HuH-7 (cell line): ENCODE measurements at regions not wholly inside any gene's neighbourhood (a gene's known extent, or its start where the extent isn't known, plus 50 kb on each side); places are given as distances from the start of the nearest gene placed in this dataset.

Source experiments
- DNase-seq: peaks from one replicate; pipeline ENCODE4 v3.0.0; 2011; ENCODE audit warnings: low spot score

DNA sequence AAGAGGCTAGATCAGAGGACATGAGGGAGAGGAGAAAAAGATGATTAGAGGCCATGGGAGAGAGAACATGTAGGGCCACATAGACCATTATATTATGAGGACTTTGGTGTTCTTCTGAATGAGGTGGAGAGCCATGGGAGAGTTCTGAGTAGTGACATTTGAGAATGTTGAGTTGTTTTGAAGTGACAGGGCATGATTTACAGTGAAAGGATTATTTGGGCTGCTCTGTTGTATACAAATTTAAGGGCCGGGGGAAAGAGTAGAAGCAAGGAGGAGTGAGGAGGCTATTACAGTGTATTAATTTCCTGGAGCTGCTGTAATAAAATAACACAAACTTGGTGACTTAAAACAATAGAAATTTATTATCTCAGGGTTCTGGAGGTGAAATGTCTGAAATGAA lies 102.5 kb upstream of the RGS4 start:
- DNase-seq: no peak

DNA sequence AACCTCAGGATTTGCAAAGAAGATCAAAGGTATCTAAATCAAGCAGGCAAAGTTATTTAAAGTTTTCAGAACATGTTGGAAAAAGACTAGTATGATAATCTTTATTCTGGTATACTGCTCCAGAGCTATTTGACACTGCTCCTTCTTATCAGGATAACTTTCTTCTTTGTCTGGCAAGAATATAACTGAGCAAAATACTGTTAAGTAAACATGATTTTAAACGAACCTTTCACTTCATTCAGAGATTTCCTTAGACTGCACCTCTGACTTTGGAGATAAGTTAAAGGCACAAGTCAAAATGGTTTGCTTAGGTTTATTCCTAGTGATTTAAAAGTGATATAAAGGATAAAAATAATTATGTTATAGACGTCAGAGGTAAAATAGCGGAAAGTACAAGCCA lies 103.9 kb upstream of the CCDC190 start:
- DNase-seq: no peak

DNA sequence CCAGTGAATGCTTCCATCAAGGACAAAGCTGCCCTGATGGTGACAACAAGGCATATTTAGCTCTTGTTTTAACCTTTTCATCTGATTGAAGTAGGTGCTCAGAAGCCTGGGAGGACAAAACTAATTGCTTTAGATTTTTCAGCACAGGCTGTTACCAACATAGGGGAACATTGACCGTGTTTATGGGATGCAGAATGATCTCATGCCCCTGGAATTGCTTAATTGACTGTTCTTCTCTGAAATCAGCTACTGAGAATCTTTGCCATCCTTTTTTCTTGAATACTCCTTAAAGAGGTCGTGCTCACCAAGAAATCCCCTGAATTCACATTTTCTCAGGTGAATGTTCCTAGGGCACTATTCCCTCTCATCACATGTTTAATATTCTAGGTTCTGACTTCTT lies 95.9 kb upstream of the CCDC190 start:
- no peak for DNase-seq

DNA sequence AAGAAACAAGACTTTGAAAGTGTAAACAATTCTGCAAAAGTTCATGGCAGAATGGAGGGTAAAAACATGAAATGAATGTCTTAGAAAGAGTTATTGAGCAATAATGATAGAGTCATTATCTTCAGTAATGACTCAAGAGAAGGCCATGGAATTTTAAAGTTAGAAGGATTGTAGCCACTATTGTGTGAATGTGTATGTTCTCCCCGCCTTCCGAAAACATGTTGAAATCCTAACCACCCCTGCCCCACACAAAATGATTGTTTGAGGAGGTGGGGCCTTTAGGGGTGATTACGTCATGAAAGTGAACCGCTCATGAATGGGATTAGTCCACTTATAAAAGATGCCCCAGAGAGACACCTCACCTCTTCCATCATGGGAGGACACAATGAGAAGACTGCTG lies 93.8 kb upstream of the CCDC190 start:
- no peak for DNase-seq

DNA sequence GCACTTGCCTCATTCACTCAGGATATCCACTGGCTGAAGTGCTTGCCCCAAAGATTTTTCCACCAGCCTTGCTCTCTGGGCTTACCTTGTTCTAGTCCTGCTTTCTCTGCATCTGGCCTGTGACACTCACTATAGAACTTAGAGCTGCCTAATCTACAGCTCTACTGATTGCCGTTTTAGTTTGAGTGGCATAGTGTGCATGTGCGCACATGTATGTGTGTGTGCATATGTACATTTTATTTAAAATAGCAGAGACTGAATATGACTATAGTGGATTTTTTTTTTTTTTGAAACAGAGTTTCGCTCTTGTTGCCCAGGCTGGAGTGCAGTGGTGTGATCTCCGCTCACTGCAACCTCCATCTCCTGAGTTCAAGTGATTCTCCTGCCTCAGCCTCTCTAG lies 92.0 kb upstream of the CCDC190 start:
- DNase-seq: no peak

DNA sequence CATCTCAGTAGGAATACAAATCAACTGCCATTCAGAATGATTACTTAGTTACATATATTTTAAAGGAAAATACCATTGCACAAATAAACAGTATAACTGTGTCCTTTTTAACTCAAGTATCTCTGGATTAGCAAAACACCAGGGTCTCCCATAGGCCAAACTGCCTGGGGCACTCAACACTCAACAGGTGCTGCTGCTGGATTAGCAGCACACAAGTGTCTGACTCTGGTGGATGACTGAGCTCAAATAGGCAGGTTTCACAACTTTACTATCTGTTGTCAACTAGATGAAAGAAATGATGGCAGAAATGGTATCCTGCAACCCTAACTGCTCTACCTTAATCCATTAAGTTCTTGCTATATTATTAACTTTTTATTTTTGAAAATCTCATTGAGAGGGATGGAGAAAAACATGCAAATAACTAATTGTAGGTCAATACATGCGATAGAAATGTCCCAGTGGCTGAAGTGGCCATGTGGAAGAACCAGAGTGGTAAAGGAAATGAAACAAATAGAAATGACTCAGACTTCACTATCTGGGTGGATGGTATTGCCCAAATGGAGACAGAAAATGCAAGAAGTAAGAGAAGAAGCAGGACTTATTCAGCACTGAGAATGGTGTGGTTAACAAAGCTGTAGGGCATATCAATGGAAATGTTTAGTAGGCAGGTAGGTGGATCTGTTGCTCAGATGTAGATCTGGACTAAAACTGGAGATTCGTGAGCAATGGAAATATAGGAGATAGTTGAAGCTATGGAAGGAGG lies 90.8 kb upstream of the CCDC190 start:
- DNase-seq: no peak

DNA sequence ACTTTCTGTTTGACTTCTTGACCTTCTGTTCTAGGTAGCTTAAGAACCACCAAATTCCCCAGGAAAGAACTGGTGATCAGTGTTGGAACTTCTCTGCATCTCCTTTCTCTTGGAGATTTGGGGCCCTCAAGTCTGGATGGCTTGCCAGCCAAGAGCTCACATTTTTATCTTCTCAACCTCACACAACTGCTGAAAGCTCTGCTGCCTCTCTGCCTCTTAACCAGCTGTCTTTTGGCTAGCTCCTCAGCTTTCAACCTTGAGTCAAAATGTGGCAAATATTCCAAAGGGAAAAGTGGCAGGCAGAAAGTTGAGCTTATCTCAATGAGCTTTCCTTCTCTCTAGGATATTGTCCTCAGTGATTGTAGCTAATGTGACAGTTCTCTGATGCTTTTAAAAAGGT lies 89.2 kb upstream of the CCDC190 start:
- DNase-seq: no peak

DNA sequence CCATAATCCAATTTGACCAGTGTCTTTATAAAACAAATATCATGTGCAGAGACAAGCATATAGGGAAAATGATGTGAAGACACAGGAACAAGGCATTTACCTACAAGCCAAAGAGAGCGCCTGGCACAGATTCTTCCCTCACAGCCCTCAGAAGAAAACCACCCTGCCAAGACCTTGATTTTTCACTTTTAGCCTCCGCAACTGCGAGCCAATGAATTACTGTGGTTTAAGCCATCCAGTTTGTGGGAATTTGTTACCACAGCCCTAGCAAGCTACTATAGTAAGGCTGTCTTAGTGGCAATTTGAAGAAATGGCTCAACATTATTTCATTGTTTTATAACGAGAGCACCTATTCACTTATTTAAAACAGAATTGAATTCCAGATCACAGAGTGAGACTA lies 85.7 kb upstream of the CCDC190 start:
- DNase-seq: no peak

DNA sequence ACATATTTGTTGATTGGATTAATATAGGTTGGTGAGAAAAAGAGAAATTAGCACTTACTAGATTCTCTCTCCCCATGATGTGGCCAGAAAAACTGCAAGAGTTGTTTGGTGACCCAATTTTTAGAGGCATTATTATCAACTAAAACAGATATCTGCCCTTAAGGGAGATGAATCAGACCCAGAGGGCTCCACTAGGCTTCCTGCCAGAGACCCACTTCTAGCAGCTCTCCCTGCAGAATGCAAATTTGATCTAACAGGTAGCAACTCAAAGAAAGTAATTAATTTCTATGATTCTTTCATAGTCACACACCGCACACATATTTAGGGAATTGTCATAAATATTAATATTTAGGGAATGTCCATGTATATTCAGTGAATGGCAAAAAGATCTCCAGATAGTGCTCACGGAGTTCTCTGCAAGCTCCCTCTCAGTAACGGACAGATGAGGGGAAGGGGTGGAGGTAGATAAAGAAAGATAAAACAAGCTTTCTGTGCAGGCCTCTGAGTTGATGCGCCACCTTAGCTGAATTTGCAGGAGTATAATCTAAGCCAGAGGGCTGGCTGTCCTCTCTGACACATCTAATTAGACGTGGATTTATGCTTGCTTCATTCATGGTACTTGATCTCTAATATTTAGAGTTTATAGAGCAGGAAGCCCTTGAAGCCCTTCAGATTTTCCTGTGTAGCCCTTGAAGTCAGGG lies 84.1 kb upstream of the CCDC190 start:
- DNase-seq: no peak

DNA sequence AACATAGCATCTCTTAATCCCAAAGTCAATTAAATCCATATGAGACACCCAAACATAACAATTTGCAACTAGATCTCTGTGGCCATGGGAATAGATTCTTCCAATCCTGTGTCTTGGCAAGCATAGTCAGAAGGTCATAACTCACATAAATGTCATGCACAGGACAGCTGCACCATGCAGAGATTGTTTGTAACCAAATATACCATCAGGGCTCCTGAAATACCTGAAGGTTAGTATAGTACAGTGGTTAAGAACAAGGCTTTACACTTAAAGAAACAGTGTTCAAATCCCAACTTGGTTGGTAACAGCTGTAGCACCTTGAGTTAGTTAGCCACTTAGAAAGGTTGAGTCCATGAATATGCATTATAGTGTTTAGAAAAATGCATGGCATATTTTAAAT lies 82.6 kb upstream of the CCDC190 start:
- no peak for DNase-seq

DNA sequence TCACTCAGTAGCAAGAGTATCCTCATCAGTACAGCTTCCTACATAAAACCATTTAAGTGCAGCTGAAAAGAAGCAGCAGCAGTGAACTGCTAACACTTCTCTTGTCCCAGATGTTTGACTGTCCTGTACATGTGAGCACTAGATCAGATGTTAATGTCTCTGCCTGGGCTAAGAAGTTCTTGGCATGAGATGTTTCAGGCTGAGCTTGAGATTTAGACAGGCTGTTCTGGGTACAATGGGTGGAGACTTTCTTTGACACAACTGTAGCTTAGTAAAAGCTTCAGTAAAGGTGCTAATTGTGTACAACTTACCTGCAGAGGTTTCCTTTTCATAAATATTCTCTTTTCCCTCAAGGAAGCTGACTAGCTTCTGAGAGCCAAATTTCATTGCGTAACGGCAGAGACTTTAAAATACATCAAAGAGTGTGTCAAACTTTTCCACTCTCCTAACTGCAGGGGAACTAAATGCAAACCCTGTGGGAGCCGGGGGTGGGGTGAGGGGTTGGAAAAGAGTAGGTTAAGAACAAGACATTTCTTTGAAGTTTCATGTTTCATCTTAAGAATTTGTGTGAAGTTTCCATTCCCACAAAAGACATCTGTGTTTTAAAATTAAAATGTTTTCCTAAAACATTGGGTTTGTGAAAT lies 82.1 kb upstream of the CCDC190 start:
- no peak for DNase-seq

DNA sequence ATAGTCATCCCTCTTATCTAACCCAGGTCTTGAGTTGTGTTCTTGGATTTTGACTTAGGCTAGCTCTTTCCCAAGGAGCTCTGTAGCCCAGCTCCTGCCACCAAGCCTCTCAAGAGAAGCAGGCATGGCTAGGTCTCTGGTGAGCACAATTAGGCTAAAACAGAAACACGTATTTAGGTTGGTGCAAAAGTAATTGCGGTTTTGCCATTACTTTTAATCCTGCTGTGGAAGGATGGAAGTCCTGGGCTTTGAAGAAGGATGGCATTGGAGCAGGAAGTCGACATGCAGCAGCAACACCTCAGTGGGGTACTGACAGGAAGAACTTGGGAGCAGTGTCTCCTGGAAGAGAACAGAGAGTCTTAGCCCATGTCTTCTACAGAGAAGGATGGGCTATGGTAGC lies 80.0 kb upstream of the CCDC190 start:
- no peak for DNase-seq

DNA sequence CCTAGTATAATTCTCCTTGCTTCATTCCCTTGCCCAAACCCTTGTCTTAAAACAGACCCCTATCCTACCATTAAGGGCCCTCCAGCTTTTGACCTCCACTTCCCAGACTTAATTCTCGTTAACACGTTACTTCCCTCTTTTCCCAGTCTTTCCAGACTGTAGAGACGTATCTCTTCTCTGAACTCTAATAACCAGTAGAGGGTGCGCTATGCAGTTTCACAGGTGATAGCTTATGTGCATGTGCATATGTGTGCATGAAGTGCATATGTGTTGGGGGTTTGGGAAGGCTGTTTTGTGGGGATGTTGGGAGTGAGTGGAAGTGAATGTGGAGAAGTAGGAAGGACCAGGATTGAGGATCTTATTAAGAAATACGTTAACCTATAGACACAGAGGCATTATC lies 78.1 kb upstream of the CCDC190 start:
- DNase-seq: no peak

DNA sequence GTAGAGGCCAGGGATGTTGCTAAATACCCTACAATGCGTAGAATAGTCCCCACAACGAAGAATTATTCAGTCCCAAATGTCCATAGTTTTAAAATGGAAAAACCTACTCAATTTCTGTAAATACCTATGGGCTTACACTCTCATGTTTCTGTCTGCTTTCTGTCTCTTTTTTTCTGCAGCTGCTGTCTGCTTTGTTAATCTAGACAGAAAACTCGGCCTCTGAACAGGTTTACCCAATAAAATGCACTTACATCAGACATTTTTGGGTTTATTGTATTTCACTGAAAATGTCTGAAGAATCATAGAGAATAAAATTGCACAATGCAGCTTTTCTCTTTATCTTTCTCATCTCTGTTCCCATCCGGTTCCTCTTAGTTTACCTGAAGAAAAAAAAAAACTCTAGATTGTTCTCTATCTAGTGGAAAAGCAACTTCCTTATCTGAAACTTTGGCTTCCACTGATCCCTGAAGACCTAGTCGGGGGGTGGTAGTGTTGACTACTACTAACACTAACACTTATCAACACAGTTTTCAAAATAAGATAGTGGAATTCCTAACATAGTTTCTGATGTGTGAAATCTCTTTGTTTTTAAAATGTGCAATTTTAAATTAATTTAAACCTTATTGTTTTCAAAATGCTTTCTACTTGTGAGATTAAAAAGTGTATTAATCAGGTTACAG lies 76.9 kb upstream of the CCDC190 start:
- no peak for DNase-seq

DNA sequence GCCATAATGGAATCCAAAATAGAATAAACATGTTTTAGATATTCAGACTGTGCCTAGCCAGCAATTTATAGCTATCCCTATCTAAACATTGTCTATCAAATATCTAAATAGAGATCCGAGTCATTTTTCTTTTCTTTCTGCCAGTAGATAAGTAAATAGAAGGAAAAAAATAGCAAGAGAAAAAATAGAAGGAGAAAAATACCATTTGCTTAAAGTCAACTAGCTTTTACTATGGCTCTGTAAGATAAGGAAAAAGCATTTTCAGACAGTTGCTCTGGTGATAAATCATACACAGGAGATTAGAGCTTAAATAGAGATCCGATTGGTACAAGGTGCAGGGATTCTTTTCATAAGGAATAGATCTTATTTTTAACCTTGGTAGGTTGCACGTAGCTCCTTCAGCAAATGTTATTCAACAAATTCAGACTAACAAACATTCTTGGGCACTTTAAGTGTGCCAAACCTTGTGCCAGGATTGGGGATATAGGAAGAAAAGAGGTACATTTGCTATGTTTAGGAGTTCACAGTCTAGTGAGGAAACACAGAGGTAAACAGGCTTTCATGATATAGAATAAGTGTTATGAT lies 70.1 kb upstream of the CCDC190 start:
- DNase-seq: no peak

DNA sequence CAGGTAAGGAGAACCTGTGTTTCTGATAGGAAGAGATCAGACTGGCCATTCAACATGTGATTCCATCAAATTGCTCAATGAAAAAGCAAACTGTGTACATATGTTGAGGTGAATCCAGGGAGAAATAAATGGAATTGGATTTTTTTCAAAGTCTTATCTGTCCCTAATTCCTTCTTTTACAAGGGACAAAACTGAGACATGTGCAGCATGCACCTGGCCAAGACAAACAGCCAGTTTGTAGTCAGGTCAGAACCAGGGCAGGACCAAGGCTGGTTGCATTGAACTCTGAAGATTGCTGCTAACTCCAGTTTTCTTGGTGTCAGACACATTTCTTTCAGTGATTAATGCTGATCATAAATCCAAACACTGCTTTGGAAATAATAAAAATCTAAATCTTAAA lies 69.6 kb upstream of the CCDC190 start:
- DNase-seq: no peak

DNA sequence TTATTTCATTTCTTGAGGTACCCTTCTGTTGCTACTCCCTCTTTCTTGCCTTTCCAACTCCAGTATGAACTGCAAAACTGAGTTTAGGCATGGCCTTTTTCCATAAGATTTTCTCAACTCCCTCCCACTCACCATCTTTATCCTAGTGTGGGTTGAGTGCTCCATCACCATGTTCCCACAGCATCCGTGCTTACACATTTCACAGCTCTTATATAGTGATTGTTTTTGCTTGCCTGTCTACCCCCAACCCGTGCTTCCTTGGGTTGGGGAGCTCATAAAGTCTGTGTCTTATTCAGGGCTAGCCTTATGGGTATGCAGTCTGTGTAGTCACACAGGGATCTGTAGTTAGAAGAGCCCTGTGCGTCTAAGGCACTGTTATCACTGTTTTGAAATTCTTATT lies 68.2 kb upstream of the CCDC190 start:
- DNase-seq: no peak

DNA sequence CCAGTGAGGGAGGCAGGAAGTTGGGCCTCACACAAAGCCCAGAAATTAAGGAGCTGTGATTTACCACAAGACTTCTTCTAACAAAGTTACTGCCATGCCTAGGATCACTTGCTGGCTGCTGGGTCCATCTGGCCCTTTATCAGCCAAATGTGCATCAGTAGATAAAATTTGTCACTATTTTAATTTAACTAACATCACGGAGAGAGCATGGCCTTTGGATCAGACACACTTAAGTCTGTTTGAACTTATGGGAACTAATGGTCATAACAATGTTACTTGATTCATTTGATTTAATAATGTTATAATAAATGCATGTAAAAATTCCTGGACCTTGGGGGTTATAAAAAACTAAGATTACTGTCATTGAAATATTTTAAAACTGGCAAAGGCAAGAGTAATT lies 67.2 kb upstream of the CCDC190 start:
- no peak for DNase-seq

DNA sequence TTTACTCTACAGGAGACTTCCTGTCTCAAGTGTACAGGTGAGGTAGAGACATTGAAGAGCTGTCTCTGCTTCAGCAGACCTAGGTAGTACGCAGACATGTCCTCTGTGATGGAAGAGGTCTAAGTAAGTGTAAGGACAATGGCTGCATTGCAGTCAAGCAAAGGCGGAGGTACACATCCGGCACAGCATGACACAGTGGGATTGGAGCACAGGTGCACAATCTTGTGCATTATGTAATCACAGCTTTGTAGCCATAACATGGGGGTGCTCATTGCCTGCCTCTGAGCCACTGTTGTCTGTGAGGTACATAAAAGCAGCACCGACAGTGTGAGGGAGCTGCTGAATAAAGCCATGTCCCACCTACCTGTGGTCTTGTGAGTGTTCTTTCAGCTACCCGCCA lies 66.4 kb upstream of the CCDC190 start:
- DNase-seq: no peak

DNA sequence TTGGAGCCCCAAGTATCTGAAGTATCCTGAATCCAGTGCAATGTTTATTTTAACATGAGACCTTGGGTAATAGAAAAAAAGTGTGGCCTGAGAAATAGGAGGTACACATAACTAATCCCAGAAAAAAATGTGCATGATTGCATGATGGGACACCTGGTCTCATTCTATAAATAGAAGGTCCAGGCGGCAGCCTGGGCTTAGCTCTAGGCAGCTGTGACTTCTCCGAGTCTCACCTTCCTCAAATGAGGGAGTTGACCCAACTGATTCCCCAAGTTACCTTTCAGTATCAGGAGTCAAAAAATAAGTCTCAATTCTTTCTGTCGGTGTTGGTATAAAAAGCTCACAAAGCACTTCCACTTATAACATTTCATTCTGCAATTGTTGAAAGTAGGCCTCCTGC lies 65.9 kb upstream of the CCDC190 start:
- no peak for DNase-seq

DNA sequence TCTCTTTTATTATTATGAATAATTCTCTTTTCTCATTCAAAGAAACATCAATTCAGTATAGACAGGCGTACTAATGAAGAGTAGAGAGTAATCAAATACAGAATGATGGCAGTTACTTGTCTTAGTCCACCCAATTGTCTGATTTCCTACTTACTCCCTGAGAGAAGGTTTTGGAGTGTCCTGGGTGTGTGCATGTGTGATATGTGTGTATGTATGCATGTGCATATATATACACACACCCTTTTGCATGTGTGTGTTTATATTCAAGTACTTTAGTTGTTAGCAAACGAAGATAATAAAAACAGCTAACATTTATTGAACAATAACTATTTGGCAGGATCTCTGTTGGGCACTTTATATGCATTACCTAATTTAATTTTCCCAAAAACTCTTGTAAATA lies 63.2 kb upstream of the CCDC190 start:
- no peak for DNase-seq

DNA sequence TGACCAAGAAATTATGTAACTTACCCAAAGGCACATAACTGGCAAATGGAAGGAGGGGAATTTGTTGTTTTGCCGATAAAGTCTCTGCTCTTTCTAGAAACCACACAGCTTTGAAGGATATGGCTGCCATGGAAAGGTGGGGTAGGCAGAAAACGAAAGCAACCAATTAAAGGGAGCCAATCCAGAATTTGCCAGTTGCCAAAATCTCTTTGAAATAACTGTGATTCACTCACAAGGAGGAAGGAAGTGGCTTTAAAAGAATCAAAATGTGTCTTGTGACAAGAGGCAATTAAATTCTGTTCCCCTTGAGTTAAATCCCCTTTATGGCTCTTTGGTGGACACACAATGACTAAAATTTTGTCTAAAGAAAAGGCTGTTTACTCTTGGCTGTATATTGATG lies 61.2 kb upstream of the CCDC190 start:
- DNase-seq: no peak

DNA sequence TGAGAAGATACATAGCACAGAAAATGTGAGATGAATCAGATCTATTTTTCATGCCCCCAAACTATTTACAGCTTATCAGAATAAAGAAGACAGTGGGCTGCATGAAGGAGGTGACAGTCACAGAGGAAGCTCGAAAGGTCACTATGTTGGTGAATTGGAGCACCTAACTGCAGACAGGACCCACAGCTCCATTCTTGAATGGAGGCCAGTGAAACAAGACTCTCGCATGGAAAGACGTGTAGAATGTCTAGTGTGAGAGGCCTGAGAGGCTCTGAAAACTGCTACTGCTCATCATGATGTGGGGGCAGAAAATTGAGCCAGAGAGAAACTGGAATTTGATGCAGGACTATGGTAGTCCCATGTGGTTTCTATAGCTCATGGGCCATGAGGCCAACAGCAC lies 60.3 kb upstream of the CCDC190 start:
- DNase-seq: no peak
